GM19240 (cell line): ENCODE measurements at regions not wholly inside any gene's neighbourhood (a gene's known extent, or its start where the extent isn't known, plus 50 kb on each side); places are given as distances from the start of the nearest gene placed in this dataset.
"Not testable (repeated sequence)": the region's sequence is repeated elsewhere in the genome, so short reads cannot be mapped to it uniquely, and the experiment has no call there.

ENCODE experiments used
- DNase-seq: peaks from one replicate; pipeline ENCODE4 v3.0.0; 2011; ENCODE audit warnings: low spot score; ENCODE audit not compliant: insufficient read length

DNA sequence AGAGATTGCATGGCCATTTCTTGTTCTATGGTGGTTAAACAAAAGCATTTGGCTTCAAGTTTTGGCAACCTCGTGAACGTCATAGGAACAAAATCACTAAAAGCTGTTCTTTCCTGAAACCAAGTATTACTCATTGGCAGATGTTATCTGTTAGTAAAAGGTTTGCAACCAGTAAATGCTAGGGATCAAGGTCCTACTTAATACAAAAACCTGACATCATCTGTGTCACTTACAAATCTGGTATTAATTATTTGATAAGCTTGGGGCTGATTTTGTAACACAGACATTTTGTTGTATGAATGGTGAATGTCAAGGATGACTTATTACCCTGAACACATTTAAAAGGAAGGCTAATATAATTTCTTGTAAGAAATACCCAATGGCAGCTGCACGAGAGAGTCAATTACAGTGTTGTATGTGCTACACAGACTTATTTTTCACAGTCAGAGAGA is 486.4 kb upstream of the ZNF608 start:
- DNase-seq = no peak

GRCh38 chr5:125233944-125234343 is 487.5 kb upstream of the ZNF608 start:
- no peak for DNase-seq

DNA sequence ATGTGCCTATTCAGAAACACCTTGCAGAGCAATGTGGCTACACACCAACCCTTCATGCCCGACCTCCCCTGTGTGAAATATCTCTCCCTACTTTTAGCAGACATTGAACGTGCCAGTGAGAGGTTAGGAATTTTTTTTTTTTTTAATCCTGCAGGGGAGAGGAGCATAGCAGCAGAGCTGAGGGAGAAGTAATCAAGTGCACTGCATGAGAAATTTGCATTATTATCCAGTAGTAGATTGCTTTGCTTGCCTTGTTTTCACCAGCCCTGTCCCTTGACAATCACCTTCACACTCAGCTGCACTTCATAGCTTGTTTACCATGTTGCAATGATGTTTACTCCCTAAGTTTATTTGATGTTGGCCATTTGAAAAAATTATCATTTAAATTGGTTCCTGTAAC is 489.6 kb upstream of the ZNF608 start:
- DNase-seq = no peak

DNA sequence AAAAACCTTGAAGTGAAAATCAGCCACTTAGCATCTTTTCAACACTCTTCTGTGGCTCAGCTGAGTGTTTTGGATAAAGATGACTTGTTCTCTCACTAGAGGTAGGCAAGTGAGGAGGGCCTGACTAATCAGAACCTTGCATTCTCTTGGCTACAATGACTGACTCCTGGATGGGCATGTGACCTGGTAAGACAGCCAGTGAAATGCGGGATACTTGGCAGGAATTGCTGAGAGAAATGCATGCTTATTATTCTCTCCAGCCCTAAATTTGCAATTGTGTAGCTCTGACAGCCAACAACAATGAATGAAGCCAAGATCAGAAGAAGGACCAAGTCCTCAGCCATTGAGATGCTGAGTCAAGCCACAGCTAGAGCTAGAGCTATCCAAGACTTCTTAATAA is 490.5 kb upstream of the ZNF608 start:
- DNase-seq = no peak

DNA sequence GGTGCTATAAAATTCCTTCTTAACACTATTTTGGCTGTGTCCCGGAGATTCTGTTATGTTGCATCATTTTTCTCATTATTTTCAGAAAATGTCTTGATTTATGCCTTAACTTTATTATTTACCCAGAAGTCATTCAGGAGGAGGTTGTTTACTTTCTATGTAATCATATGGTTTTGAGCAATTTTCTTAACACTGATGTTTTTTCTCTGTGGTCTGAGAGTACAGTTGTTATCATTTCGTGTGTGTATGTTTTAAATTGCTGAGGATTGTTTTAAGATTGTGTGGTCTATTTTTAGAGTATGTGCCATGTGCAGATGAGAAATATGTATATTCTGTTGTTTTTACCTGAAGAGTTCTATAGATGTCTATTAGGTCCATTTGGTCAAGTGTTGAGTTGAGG is 498.1 kb upstream of the ZNF608 start:
- DNase-seq = no peak

GRCh38 chr5:125245216-125245615 is 498.8 kb upstream of the ZNF608 start:
- no peak for DNase-seq

GRCh38 chr5:125249400-125249799 is 503.0 kb upstream of the ZNF608 start:
- DNase-seq = no peak

DNA sequence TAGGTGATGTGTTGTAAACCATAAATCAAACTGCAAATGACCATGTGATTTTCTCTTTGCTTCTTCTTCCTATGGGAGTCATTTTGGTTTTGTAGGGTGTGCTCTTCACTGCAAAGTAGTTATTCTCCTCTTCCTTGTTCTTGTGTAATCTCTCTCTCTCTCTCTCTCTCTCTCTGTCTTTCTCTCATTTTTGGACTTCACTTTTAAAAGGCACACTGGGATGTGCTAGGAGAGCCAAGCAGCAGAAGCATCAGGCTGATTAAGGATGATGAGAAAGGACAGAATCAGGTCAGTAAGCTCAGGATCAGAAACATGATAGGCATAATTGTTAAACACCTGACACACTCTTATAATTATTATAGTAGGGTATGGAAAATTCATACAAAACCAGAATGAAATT is 505.3 kb upstream of the ZNF608 start:
- no peak for DNase-seq

DNA sequence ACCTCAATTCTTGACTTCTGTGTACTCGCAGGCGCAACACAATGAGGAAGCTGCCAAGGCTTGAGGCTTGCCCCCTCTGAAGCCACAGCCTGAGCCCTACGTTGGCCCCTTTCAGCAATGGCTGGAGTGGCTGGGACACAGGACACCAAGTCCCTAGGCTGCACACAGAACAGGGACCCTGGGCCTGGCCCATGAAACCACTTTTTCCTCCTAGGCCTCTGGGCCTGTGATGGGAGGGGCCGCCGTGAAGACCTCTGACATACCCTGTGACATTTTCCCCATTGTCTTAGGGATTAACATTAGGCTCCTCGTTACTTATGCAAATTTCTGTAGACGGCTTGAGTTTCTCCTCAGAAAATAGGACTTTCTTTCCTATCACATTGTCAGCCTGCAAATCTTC is 507.2 kb upstream of the ZNF608 start:
- DNase-seq = not testable (repeated sequence)

- no peak for DNase-seq
These were observed 507.8 kb upstream of the ZNF608 start for GRCh38 chr5:125254267-125254666.

GRCh38 chr5:125256296-125256695 is 509.9 kb upstream of the ZNF608 start:
- DNase-seq = no peak

DNA sequence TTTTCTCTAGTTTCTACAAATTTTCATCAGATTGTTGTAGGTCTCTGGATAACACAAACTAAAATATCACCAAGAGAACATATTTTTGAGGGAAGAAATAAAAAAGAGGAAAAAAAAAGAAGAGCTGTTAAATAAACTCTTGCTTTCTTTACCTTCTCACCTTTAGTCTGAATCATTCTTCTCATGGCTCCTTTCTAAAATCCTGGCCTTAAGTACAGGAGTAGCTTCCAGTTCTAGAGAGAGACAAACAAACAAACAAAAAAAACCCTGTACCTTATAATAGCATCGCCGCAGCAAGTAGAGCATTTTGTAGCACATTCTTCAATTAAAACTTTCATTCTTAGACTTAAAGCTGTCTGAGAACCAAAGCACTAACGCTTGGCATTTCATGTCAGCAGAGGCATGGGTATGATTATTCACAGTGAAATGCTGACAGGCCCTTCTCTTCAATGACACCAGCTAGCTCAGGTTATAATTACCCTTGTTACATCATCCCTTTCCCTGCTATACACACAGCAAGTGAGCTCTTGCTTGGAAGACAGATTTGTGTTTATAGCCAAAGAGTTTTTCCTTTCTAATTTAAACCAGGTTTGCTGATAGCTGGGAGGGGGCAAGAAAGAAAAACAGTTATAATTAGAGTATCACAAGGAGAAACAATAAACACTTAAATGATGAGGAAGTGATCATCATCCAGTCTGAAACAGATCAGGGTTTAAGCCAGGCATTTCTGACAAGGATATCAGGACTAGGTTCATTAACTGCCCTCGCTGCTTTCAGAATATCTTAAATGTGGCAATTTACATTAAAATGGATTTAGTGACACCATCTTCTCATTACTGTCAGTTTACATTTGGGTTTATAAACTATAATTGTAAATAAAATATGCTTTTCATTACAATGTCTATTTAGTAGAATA is 510.9 kb upstream of the ZNF608 start:
- no peak for DNase-seq

GRCh38 chr5:125257997-125258396 is 511.6 kb upstream of the ZNF608 start:
- no peak for DNase-seq

GRCh38 chr5:125258615-125259014 is 512.2 kb upstream of the ZNF608 start:
- no peak for DNase-seq

DNA sequence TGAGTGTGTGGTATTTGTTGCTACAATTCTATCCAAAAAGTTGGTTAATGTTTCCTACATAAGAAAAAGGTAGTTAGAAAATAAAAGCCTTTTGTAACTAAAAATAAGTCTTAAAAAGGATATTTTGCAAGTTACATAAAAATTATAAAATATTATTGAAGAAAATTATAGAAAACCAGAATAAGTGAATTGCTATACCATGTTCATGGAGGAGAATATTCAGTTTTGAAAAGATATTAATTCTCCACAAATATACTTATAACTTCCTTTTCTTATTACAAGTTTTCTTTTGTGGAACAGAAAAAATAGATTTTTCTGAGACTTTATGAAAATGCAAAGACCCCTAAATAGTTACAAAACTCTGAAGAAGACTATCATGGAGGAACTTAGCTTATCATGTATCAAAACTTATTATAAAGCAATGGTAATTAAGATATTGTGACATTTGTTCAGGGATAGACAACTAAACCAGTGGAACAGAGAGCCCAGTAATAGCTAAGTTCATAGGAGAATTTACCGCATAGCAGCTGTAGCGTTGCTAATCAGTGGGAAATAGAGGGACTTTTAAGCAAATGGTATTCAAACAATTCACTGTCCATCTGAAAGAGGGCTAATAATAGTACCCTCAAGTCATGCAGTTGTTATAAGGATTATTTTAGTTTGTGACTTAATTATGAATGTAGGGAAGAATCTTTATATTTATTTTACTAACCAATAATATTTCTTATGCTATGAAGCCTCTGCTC is 515.2 kb upstream of the ZNF608 start:
- DNase-seq = no peak

DNA sequence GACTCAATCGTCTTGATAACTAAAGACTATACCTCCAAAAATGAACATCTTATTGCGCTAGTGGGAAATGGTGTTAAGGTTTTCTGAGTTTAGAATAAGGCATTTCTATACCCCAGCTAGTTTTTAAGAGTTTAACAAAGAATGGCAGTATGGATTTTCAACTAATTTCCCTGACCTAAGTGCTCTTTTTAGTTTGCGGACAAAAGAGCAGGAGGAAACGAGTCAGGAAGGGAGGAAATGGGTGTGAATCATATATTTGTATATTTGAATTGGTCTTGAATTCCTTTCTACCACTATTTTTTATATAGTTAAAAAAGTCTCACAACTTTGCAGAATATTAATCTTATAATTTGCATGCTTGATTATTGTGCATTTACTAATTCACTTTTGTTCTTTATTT is 516.3 kb upstream of the ZNF608 start:
- no peak for DNase-seq

GRCh38 chr5:125263356-125263755 is 516.9 kb upstream of the ZNF608 start:
- no peak for DNase-seq

- DNase-seq = no peak
These were observed 519.7 kb upstream of the ZNF608 start for GRCh38 chr5:125266106-125266505.

DNA sequence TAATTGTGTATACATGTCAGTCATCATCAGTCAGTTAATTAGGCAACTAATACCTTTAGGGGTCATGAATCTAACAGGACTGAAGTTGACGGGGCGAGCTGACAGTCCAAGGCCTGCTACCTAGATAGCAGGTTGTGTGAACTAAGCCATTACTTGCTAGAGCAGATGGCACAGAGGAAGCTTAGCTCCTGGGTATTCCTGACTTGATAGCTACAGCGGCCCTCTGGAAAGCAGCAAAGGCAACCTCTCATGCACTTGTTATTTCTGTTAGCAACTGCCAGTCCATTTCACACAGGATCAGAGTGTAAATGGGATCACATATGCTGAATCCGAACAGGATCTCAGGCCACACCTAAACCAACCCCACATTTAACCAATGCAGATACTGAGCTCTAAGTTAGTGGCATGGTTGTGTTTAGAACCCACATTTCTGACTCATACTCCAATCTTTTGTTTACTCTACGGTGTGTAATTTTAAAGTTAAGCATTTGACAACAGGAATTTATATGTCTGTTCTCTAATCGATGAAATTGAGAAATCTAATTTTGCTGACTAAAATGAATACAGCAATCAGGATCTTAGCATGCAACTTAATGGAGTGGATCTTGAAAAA is 521.3 kb upstream of the ZNF608 start:
- DNase-seq = no peak

DNA sequence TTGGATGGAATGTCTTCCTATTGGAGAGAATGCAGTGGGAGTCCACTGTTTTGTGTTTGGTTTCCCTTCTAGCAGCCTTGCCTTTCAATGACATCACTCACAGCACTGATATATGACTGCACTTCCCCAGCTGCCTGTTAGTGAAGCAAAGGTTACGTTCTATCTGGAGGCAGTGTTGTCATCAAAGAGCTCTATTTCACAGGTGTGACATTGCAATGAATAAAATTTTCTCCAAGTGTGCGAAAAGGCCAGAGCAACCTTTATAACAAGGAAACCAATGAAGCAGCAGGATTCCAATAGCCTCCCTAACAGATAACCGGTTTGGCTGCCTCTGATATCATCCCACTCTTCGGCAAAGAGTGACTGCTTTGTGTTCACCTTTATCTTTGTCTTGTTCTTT is 523.5 kb upstream of the ZNF608 start:
- no peak for DNase-seq

DNA sequence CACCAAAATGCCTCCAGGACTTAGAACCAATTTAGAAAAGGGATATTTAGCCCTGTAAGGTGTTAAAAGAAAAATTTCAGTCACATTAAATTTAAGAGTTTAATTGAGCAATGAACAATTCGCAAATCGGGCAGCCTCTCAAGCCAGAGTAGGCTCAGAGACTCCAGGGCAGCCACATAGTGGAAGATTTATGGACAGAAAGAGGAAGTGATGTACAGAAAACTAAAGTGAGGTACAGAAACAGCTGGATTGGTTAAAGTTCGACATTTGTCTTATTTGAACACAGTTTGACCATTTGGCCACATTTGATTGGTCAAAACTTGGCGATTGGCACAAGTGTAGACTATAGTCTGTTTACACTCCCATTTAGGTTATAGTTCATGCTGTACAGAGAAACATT is 525.9 kb upstream of the ZNF608 start:
- no peak for DNase-seq

DNA sequence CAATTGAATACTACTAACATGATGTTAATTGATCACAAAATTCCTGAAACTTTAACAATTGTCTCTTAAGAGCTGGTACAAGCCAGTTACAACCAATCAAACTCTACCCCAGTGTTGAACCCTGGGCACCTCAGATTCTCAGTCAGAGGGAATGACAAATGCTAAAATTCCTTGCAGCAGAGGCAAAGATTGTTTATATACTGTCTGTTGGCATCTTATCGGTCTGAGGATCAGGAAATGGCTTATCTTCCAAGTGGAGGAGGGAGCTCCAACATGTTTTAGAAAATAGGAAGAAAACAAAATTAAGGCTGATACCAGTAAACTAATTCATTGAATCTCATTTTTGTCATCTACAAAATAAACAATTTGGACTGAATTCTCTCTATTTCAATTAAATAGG is 527.8 kb upstream of the ZNF608 start:
- no peak for DNase-seq
